Natural killer cell (primary cell): ENCODE measurements at regions not wholly inside any gene's neighbourhood (a gene's known extent, or its start where the extent isn't known, plus 50 kb on each side); places are given as distances from the start of the nearest gene placed in this dataset.

Source experiments
- ATAC-seq, 3 donors: fragments of 150-1000 bp in 2 of 3; fragments of 200-7000 bp in 1 of 3; cut with Tn5 transposase; 1 replicate in 1 of 3; 2 replicates in 2 of 3; pipeline ENCODE4 v1.10.0; 2021; ENCODE audit warnings: mild to moderate bottlenecking in 2 of 3, moderate library complexity in 2 of 3
- DNase-seq, 2 donors: peaks; one replicate each; pipeline versions ENCODE4 v3.0.0 to v3.0.0-alpha.2; 2013 to 2021; ENCODE audit warnings: mixed read lengths in 1 of 2
- H3K27ac ChIP-seq: one replicate; pipeline ENCODE4 v1.5.1; 2013; ENCODE audit warnings: mild to moderate bottlenecking, low read length
- H3K27me3 ChIP-seq: one replicate; pipeline ENCODE4 v1.6.1; 2013; ENCODE audit warnings: low read length; ENCODE audit not compliant: control insufficient read depth, insufficient read depth
- H3K36me3 ChIP-seq: one replicate; pipeline ENCODE4 v1.6.1; 2013; ENCODE audit warnings: low read length; ENCODE audit not compliant: control insufficient read depth, insufficient read depth
- H3K4me1 ChIP-seq: one replicate; pipeline ENCODE4 v1.6.1; 2013; ENCODE audit warnings: low read length; ENCODE audit not compliant: control insufficient read depth, insufficient read depth
- H3K4me3 ChIP-seq: one replicate; pipeline ENCODE4 v1.5.1; 2013; ENCODE audit warnings: low read length
- H3K9me3 ChIP-seq: one replicate; pipeline ENCODE4 v1.6.1; 2013; ENCODE audit warnings: low read length; ENCODE audit not compliant: control insufficient read depth, insufficient read depth
- H3K27ac Mint-ChIP-seq, 2 donors: one replicate each; pipeline ENCODE4 v1.8.0; 2022; ENCODE audit warnings: mild to moderate bottlenecking in 2 of 2, mixed read lengths in 2 of 2, moderate library complexity in 1 of 2
- H3K27me3 Mint-ChIP-seq, 2 donors: one replicate each; pipeline ENCODE4 v1.8.0; 2022; ENCODE audit warnings: low read depth in 2 of 2, mixed read lengths in 2 of 2
- H3K36me3 Mint-ChIP-seq: one replicate; pipeline ENCODE4 v1.8.0; 2022; ENCODE audit warnings: mixed read lengths
- H3K4me1 Mint-ChIP-seq, 2 donors: one replicate each; pipeline ENCODE4 v1.8.0; 2022; ENCODE audit warnings: mixed read lengths in 2 of 2
- H3K4me3 Mint-ChIP-seq: one replicate; pipeline ENCODE4 v1.8.0; 2022; ENCODE audit warnings: mild to moderate bottlenecking, moderate library complexity, mixed read lengths
- H3K9me3 Mint-ChIP-seq, 2 donors: one replicate each; pipeline ENCODE4 v1.8.0; 2022; ENCODE audit warnings: mixed read lengths in 2 of 2
- CTCF ChIP-seq: fragments of 200-600 bp; IDR thresholded peaks from one replicate; pipeline ENCODE4 v1.8.0; 2022; ENCODE audit warnings: antibody characterized with exemption
- WGBS: methylation state at CpG from one replicate; pipeline ENCODE4 v1.1.7; 2013; ENCODE audit warnings: missing lambda C conversion rate; ENCODE audit not compliant: insufficient coverage; 5-methylcytosine and 5-hydroxymethylcytosine counted together
- intact Hi-C: fragments of 100-400 bp; cut with micrococcal nuclease; formaldehyde crosslinking; loops from one replicate; pipeline ENCODE4 v1.14.2; 2022

- no peaks in the 10 kb centered on the region for H3K27me3 ChIP-seq
- Mint-ChIP-seq H3K27me3 (peaks cover 0 to 13% of the 10 kb centered on the region in 2 donors), H3K4me3 (no peak overlapping the region), H3K4me1 (no peaks in the 10 kb centered on the region), H3K27ac (no peak overlapping the region), H3K9me3 (no peaks in the 10 kb centered on the region), H3K36me3 (no peaks in the 10 kb centered on the region)
- no peak overlapping the region for H3K27ac ChIP-seq
- H3K9me3 ChIP-seq, result no peaks in the 10 kb centered on the region
- DNase-seq (no peak), ATAC-seq (no peak)
- WGBS, result 57% methylated on average over 2 of the region's 3 CpGs
- H3K4me3 ChIP-seq, result no peak overlapping the region
- no peaks in the 10 kb centered on the region for H3K36me3 ChIP-seq
- no peak for TF ChIP-seq CTCF
- H3K4me1 ChIP-seq, result no peaks in the 10 kb centered on the region
- intact Hi-C loops, result no loop called here
These were observed 149.9 kb downstream of the ASB1 start for GRCh38 chr2:238576674-238577073.

- H3K4me3 Mint-ChIP-seq, result no peak overlapping the region
- Histone ChIP-seq H3K36me3 (no peaks in the 10 kb centered on the region), H3K4me3 (no peak overlapping the region), H3K9me3 (no peaks in the 10 kb centered on the region), H3K4me1 (no peaks in the 10 kb centered on the region), H3K27ac (no peak overlapping the region), H3K27me3 (no peaks in the 10 kb centered on the region)
- 78% methylated on average over 9 of the region's 9 CpGs for WGBS
- intact Hi-C loops, result no loop called here
- H3K36me3 Mint-ChIP-seq, result no peaks in the 10 kb centered on the region
- TF ChIP-seq CTCF, result no peak
- no peaks in the 10 kb centered on the region for H3K4me1 Mint-ChIP-seq
- peaks cover 0 to 13% of the 10 kb centered on the region in 2 donors for H3K27me3 Mint-ChIP-seq
- DNase-seq, result no peak
- ATAC-seq, result no peak
- no peaks in the 10 kb centered on the region for H3K9me3 Mint-ChIP-seq
- no peak overlapping the region for H3K27ac Mint-ChIP-seq
These were observed 151.5 kb downstream of the ASB1 start for GRCh38 chr2:238578256-238578655.

GRCh38 chr2:238580486-238580885 lies 153.8 kb downstream of the ASB1 start:
- H3K9me3 Mint-ChIP-seq, result no peaks in the 10 kb centered on the region
- H3K36me3 ChIP-seq, result no peaks in the 10 kb centered on the region
- TF ChIP-seq CTCF, result no peak
- H3K27me3 Mint-ChIP-seq, result peaks cover 0 to 12% of the 10 kb centered on the region in 2 donors
- H3K9me3 ChIP-seq, result no peaks in the 10 kb centered on the region
- intact Hi-C loops, result no loop called here
- no peaks in the 10 kb centered on the region for H3K27me3 ChIP-seq
- no peaks in the 10 kb centered on the region for H3K36me3 Mint-ChIP-seq
- H3K4me3 Mint-ChIP-seq, result no peak overlapping the region
- ATAC-seq (no peak), DNase-seq (no peak)
- no peak overlapping the region for H3K27ac Mint-ChIP-seq
- no peak overlapping the region for H3K27ac ChIP-seq
- 73% methylated on average over 4 of the region's 4 CpGs for WGBS
- H3K4me1 ChIP-seq, result no peaks in the 10 kb centered on the region
- H3K4me3 ChIP-seq, result no peak overlapping the region
- no peaks in the 10 kb centered on the region for H3K4me1 Mint-ChIP-seq

- H3K9me3 Mint-ChIP-seq, result no peaks in the 10 kb centered on the region
- TF ChIP-seq CTCF, result no peak
- DNase-seq (no peak), ATAC-seq (no peak)
- no peak overlapping the region for H3K27ac Mint-ChIP-seq
- no peaks in the 10 kb centered on the region for H3K36me3 Mint-ChIP-seq
- H3K27me3 Mint-ChIP-seq, result peaks cover 0 to 9% of the 10 kb centered on the region in 2 donors
- Histone ChIP-seq H3K4me1 (no peaks in the 10 kb centered on the region), H3K36me3 (no peaks in the 10 kb centered on the region), H3K27me3 (no peaks in the 10 kb centered on the region), H3K9me3 (no peaks in the 10 kb centered on the region), H3K4me3 (no peak overlapping the region), H3K27ac (no peak overlapping the region)
- no peak overlapping the region for H3K4me3 Mint-ChIP-seq
- H3K4me1 Mint-ChIP-seq, result no peaks in the 10 kb centered on the region
- 96% methylated on average over 3 of the region's 4 CpGs for WGBS
- intact Hi-C loops, result no loop called here
These were observed 154.4 kb downstream of the ASB1 start for GRCh38 chr2:238581126-238581525.
